D721Med (cell line): ENCODE measurements at regions not wholly inside any gene's neighbourhood (a gene's known extent, or its start where the extent isn't known, plus 50 kb on each side); places are given as distances from the start of the nearest gene placed in this dataset.

Source experiments
- DNase-seq: peaks from one replicate; pipeline ENCODE4 v3.0.0; 2011; ENCODE audit warnings: low spot score; ENCODE audit not compliant: insufficient read length
- FAIRE-seq: peaks from 2 replicates; lab custom pipeline; 2011; peaks lifted over from hg19 to GRCh38; lab: Jason Lieb, UNC
- CTCF ChIP-seq: IDR thresholded peaks from 2 replicates; pipeline ENCODE4 v1.5.1; 2012; ENCODE audit warnings: mild to moderate bottlenecking, control low read depth; ENCODE audit not compliant: insufficient read depth; ENCODE audit errors: missing control alignments

- no peak for TF ChIP-seq CTCF
- FAIRE-seq: no peak
Observed at GRCh38 chr15:79538527-79538926, 106.4 kb downstream of the MINAR1 start.

GRCh38 chr15:79539401-79539800 is 107.3 kb downstream of the MINAR1 start:
- DNase-seq (no peak), FAIRE-seq (no peak)
- TF ChIP-seq CTCF: no peak

More at GRCh38 chr15:79538527-79538926, 106.4 kb downstream of the MINAR1 start:
- DNase-seq: no peak

- DNase-seq (no peak), FAIRE-seq (no peak)
- no peak for TF ChIP-seq CTCF
Observed at GRCh38 chr15:79540551-79540950, 108.4 kb downstream of the MINAR1 start.

- DNase-seq: no peak
- no peak for TF ChIP-seq CTCF
- no peak for FAIRE-seq
Observed at GRCh38 chr15:79541196-79541595, 109.1 kb downstream of the MINAR1 start.

- DNase-seq (no peak), FAIRE-seq (no peak)
- TF ChIP-seq CTCF: no peak
Observed at GRCh38 chr15:79543097-79543496, 111.0 kb downstream of the MINAR1 start.

GRCh38 chr15:79549196-79549595 is 117.1 kb downstream of the MINAR1 start:
- no peak for DNase-seq
- no peak for FAIRE-seq
- no peak for TF ChIP-seq CTCF

- FAIRE-seq: no peak
- no peak for DNase-seq
- TF ChIP-seq CTCF: no peak
Observed at GRCh38 chr15:79560384-79560783, 128.2 kb downstream of the MINAR1 start.
